T-helper 2 cell treated with Interferon-gamma antibody and Interleukin-4, amounts not matched to agents 100 ng/mL and 5 ng/mL, for 36 hours (primary cell): ENCODE measurements at regions not wholly inside any gene's neighbourhood (a gene's known extent, or its start where the extent isn't known, plus 50 kb on each side); places are given as distances from the start of the nearest gene placed in this dataset.

Experiments used
- intact Hi-C: fragments of 100-400 bp; cut with micrococcal nuclease; formaldehyde crosslinking; loops from one replicate; pipeline ENCODE4 v1.15.1; 2023

DNA sequence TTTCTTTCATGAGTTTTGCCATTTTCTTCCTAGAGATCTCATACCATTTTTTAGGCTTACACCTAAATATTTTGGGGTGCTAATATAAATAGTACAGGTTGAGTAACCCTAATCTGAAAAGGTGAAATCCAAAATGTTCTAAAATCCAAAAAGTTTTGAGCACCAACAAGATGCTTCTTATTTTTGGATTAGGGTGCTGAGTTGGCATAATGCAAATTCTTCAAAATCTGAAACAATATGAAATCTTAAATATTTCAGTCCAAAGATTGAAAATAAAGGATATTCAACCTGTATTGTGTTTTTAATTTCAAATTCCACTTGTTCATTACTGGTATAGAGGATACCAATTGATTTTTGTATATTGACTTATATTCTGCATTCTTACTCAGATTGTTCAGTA is 51.1 kb upstream of the KCNK2 start:
- intact Hi-C loops, result no loop called here
